ENCODE measurements at regions not wholly inside any gene's neighbourhood (a gene's known extent, or its start where the extent isn't known, plus 50 kb on each side); places are given as distances from the start of the nearest gene placed in this dataset.

DNA sequence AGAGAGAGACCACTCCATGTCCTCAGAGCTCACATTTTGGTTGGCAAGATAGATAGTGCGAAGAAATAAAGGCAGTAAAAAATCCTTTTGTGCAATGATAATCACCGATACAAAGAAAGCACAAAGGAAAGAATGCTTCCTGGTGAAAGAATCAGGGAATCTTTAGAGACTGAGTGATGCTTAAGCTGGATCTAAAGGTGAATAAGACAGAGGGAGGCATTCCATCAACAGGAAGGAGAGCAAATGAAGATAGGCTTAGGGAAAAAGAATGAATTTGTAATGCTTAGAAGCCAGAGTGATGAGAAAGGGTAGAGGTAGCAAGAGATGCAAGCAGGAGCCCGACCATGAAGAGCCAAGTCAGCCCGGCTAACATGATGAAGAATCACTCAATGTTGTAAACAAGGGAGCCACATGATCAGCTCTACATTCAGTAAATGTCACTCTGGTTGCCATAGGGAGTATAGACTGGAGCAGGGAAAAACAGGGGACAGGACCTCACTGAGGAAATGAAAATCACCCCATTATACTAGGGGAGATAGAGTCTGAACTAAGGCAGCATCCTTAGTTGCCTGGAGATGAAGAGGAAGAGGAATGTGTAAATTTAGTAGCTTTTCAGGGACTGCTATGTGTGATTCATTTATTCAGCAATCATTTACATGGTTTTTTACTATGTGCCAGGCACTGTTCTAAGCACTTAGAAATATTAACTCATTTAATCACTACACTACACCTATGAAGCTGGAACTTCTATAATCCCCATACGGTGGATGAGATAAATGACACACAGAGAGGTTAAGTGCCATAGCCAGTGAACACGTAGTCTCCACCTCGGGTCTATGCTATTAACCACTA, 402.6 kb upstream of the NFIA start:
- no peak for DNase-seq
- Histone ChIP-seq H3K9me3 (no peaks in the 10 kb centered on the region), H3K27ac (no peak overlapping the region), H3K4me1 (no peaks in the 10 kb centered on the region), H3K36me3 (no peaks in the 10 kb centered on the region), H3K4me3 (no peak overlapping the region), H3K27me3 (no peaks in the 10 kb centered on the region)
- intact Hi-C loops (cut with DNase I; ENCODE audit: low total_unique reads) = no loop called here
- TF ChIP-seq, protein P1, sequence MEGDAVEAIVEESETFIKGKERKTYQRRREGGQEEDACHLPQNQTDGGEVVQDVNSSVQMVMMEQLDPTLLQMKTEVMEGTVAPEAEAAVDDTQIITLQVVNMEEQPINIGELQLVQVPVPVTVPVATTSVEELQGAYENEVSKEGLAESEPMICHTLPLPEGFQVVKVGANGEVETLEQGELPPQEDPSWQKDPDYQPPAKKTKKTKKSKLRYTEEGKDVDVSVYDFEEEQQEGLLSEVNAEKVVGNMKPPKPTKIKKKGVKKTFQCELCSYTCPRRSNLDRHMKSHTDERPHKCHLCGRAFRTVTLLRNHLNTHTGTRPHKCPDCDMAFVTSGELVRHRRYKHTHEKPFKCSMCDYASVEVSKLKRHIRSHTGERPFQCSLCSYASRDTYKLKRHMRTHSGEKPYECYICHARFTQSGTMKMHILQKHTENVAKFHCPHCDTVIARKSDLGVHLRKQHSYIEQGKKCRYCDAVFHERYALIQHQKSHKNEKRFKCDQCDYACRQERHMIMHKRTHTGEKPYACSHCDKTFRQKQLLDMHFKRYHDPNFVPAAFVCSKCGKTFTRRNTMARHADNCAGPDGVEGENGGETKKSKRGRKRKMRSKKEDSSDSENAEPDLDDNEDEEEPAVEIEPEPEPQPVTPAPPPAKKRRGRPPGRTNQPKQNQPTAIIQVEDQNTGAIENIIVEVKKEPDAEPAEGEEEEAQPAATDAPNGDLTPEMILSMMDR (IDR thresholded peaks at IDR 0.05) = no peak
- TF ChIP-seq POLR2A (IDR thresholded peaks at IDR 0.05) = no peak

DNA sequence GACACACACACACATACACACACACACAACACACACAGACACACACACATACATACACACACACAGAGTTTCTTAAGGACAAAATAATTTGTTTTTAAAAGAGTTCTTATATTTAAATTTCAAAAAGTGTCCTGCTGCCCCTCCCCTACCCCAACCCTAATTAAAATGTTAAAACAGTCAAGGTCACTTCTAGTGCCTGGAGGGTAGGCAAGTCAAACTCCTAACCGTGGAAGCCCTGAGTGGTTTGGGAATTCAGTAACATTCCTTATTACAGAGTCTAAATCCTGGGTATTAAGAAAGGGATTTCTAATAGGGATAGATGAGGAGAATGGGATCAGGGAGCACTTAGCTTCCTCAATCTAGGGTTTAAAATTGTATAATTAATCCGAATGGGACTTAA, 403.6 kb upstream of the NFIA start:
- TF ChIP-seq, protein P1 (IDR thresholded peaks at IDR 0.05) = no peak
- no peak for TF ChIP-seq POLR2A (IDR thresholded peaks at IDR 0.05)
- no peak overlapping the region for H3K4me3 ChIP-seq
- DNase-seq = no peak
- H3K36me3 ChIP-seq = no peaks in the 10 kb centered on the region
- no peaks in the 10 kb centered on the region for H3K4me1 ChIP-seq
- H3K27ac ChIP-seq = no peak overlapping the region
- H3K27me3 ChIP-seq = no peaks in the 10 kb centered on the region
- no peaks in the 10 kb centered on the region for H3K9me3 ChIP-seq
- intact Hi-C loops (cut with DNase I; ENCODE audit: low total_unique reads) = no loop called here

DNA sequence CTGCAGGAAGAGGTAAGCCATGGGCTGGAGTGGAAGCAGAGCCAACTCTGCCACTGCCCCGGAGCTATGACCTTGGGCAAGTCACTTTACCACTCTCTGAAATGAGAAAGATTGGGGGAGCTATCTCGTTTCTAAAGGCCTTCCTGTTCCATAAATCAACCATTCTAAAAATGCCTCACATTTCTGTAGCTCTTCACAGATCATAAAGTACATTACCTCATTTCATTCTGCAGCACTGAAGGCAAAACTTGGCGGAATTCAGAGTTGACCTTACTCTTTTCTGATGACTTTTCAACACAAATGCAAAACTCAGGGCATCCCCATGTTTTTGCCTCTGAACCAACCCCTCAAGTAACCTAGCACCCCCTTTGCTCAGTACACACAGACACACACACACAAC, 404.0 kb upstream of the NFIA start:
- Histone ChIP-seq H3K4me1 (no peaks in the 10 kb centered on the region), H3K4me3 (no peak overlapping the region), H3K36me3 (no peaks in the 10 kb centered on the region), H3K27me3 (no peaks in the 10 kb centered on the region), H3K9me3 (no peaks in the 10 kb centered on the region), H3K27ac (no peak overlapping the region)
- intact Hi-C loops (cut with DNase I; ENCODE audit: low total_unique reads) = no loop called here
- DNase-seq = no peak
- no peak for TF ChIP-seq POLR2A (IDR thresholded peaks at IDR 0.05)
- TF ChIP-seq, protein P1 (IDR thresholded peaks at IDR 0.05) = no peak

DNA sequence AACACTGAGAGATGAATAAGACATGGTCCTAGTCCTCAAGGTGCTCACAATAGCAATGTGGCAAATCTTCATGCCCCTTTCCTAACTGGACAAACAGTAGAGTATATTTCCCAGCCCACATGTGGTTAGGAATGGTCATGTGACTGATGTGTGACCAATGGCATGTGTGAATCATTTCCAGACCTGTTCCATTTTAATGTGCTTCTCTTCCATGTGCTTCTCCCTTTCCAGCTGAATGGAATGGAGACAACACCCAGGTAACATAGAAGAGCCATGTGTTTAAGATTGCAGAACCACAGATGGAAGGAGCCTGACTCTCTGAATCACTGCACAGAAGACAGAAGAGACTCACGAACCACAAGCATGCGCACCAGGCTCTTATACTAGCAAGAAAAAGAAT, 409.9 kb upstream of the NFIA start:
- TF ChIP-seq, protein P1 (IDR thresholded peaks at IDR 0.05) = no peak
- no peak for TF ChIP-seq POLR2A (IDR thresholded peaks at IDR 0.05)
- H3K27me3 ChIP-seq = no peaks in the 10 kb centered on the region
- H3K36me3 ChIP-seq = no peaks in the 10 kb centered on the region
- H3K4me1 ChIP-seq = no peaks in the 10 kb centered on the region
- no peak overlapping the region for H3K4me3 ChIP-seq
- no peak for DNase-seq
- no peaks in the 10 kb centered on the region for H3K9me3 ChIP-seq
- intact Hi-C loops (cut with DNase I; ENCODE audit: low total_unique reads) = no loop called here
- no peak overlapping the region for H3K27ac ChIP-seq

DNA sequence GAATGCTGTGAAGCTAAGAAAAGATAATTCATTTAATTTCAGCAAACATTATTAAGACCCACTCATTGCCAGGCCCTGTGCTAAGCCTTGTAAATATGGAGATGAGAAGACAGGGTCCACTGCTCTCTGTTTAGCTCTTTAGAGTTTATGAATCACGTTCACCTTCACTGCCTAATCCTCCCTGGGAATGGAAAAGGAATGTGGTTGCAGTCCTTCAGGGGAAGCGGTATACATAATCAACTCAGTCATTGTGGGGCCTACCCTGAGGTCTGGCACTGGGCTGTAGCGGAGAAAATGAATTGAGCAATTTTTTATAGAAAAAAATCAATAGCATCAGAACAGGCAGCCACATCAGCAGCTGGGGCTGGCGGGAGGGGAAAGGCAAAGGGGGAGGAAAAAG, 412.1 kb upstream of the NFIA start:
- Histone ChIP-seq H3K4me3 (no peak overlapping the region), H3K4me1 (no peaks in the 10 kb centered on the region), H3K27me3 (no peaks in the 10 kb centered on the region), H3K36me3 (no peaks in the 10 kb centered on the region), H3K27ac (no peak overlapping the region), H3K9me3 (no peaks in the 10 kb centered on the region)
- no peak for TF ChIP-seq POLR2A (IDR thresholded peaks at IDR 0.05)
- TF ChIP-seq, protein P1 (IDR thresholded peaks at IDR 0.05) = no peak
- intact Hi-C loops (cut with DNase I; ENCODE audit: low total_unique reads) = no loop called here
- DNase-seq = no peak
